ENCODE measurements at regions not wholly inside any gene's neighbourhood (a gene's known extent, or its start where the extent isn't known, plus 50 kb on each side); places are given as distances from the start of the nearest gene placed in this dataset.

GRCh38 chr2:204134421-204134820 lies 197.9 kb downstream of the ICOS start:
- H3K36me3 ChIP-seq = no peaks in the 10 kb centered on the region
- 75 to 81% methylated on average over 3 of the region's 3 CpGs for WGBS, 2 donors
- TF ChIP-seq POLR2A (IDR thresholded peaks at IDR 0.05) (no peak), POLR2AphosphoS5 (IDR thresholded peaks at IDR 0.05) (no peak), CTCF (IDR thresholded peaks at IDR 0.05) (no peak), EP300 (IDR thresholded peaks at IDR 0.05) (no peak)
- no peaks in the 10 kb centered on the region for H3K27me3 ChIP-seq
- no peak overlapping the region for H3K27ac ChIP-seq
- H3K4me3 ChIP-seq = no peak overlapping the region
- intact Hi-C loops (cut with DNase I) = no loop called here
- H3K9me3 ChIP-seq = no peaks in the 10 kb centered on the region
- peaks cover 0 to 12% (median 5%) of the 10 kb centered on the region in 4 donors for H3K4me1 ChIP-seq
- no peak for DNase-seq

- Histone ChIP-seq H3K36me3 (no peaks in the 10 kb centered on the region), H3K27me3 (no peaks in the 10 kb centered on the region), H3K4me3 (no peak overlapping the region), H3K9me3 (no peaks in the 10 kb centered on the region), H3K27ac (no peak overlapping the region), H3K4me1 (peaks cover 0 to 12% (median 5%) of the 10 kb centered on the region in 4 donors)
- intact Hi-C loops (cut with DNase I) = no loop called here
- DNase-seq = no peak
- WGBS, 2 donors = 93 to 95% methylated on average over 2 of the region's 2 CpGs
- TF ChIP-seq EP300 (IDR thresholded peaks at IDR 0.05) = no peak
Measured at GRCh38 chr2:204135752-204136151, 199.2 kb downstream of the ICOS start.

GRCh38 chr2:204138206-204138605 lies 201.6 kb downstream of the ICOS start:
- TF ChIP-seq CTCF (IDR thresholded peaks at IDR 0.05) = no peak
- TF ChIP-seq POLR2A (IDR thresholded peaks at IDR 0.05) = no peak
- no peak for TF ChIP-seq POLR2AphosphoS5 (IDR thresholded peaks at IDR 0.05)
- TF ChIP-seq EP300 (IDR thresholded peaks at IDR 0.05) = no peak
- intact Hi-C loops (cut with DNase I) = no loop called here
- DNase-seq = no peak
- H3K9me3 ChIP-seq = no peaks in the 10 kb centered on the region
- no peak overlapping the region for H3K27ac ChIP-seq
- H3K4me3 ChIP-seq = no peak overlapping the region
- H3K36me3 ChIP-seq = no peaks in the 10 kb centered on the region
- H3K27me3 ChIP-seq = no peaks in the 10 kb centered on the region
- H3K4me1 ChIP-seq = peaks cover 0 to 12% (median 5%) of the 10 kb centered on the region in 4 donors
- WGBS, 2 donors = 86 to 91% methylated on average over 2 of the region's 2 CpGs

- TF ChIP-seq POLR2AphosphoS5 (IDR thresholded peaks at IDR 0.05) (no peak), EP300 (IDR thresholded peaks at IDR 0.05) (no peak), POLR2A (IDR thresholded peaks at IDR 0.05) (no peak)
- Histone ChIP-seq H3K36me3 (no peaks in the 10 kb centered on the region), H3K9me3 (no peaks in the 10 kb centered on the region), H3K4me1 (peaks cover 0 to 12% (median 5%) of the 10 kb centered on the region in 4 donors), H3K27ac (no peak overlapping the region), H3K4me3 (no peak overlapping the region), H3K27me3 (no peaks in the 10 kb centered on the region)
- intact Hi-C loops (cut with DNase I) = loop anchor here (5.0 to 10.0 kb wide), 2 partner anchors 555 to 1787 kb away; no protein-coding TSS in a partner anchor
- 88 to 91% methylated on average over 3 of the region's 3 CpGs for WGBS, 2 donors
- no peak for DNase-seq
Measured at GRCh38 chr2:204140246-204140645, 203.7 kb downstream of the ICOS start.

GRCh38 chr2:204143216-204144014 lies 206.9 kb downstream of the ICOS start:
- WGBS, 2 donors = 44 to 75% methylated on average over 14 of the region's 14 CpGs
- no peak for TF ChIP-seq CTCF (IDR thresholded peaks at IDR 0.05)
- TF ChIP-seq POLR2A (IDR thresholded peaks at IDR 0.05) = no peak
- no peak for TF ChIP-seq EP300 (IDR thresholded peaks at IDR 0.05)
- TF ChIP-seq POLR2AphosphoS5 (IDR thresholded peaks at IDR 0.05) = no peak
- intact Hi-C loops (cut with DNase I) = loop anchor here (2.0 to 10.0 kb wide), 3 partner anchors 551 to 1784 kb away; no protein-coding TSS in a partner anchor
- H3K36me3 ChIP-seq = no peaks in the 10 kb centered on the region
- no peak for DNase-seq
- H3K4me3 ChIP-seq = no peak overlapping the region
- no peaks in the 10 kb centered on the region for H3K4me1 ChIP-seq
- H3K27me3 ChIP-seq = no peaks in the 10 kb centered on the region
- H3K27ac ChIP-seq = no peak overlapping the region
- no peaks in the 10 kb centered on the region for H3K9me3 ChIP-seq
